Astrocyte (in vitro differentiated cells and primary cell): ENCODE measurements at regions not wholly inside any gene's neighbourhood (a gene's known extent, or its start where the extent isn't known, plus 50 kb on each side); places are given as distances from the start of the nearest gene placed in this dataset.

Experiments
- DNase-seq: peaks from one replicate; pipeline ENCODE4 v3.0.0-alpha.2; 2010; ENCODE audit warnings: low read depth
- FAIRE-seq: peaks from 2 replicates; lab custom pipeline; 2011; peaks lifted over from hg19 to GRCh38; lab: Jason Lieb, UNC
- H2AFZ ChIP-seq: 2 replicates; pipeline ENCODE4 v1.6.0; 2012; ENCODE audit warnings: low read depth, low read length, inconsistent platforms
- H3K27ac ChIP-seq: 2 replicates; pipeline ENCODE4 v1.5.1; 2011; ENCODE audit warnings: low read depth, low read length, inconsistent platforms
- H3K27me3 ChIP-seq: 2 replicates; pipeline ENCODE4 v1.6.0; 2011; ENCODE audit warnings: low read length, inconsistent platforms; ENCODE audit not compliant: insufficient read depth
- H3K36me3 ChIP-seq: 2 replicates; pipeline ENCODE4 v1.5.1; 2011; ENCODE audit warnings: low read length, inconsistent platforms; ENCODE audit not compliant: insufficient read depth
- H3K4me1 ChIP-seq: 2 replicates; pipeline ENCODE4 v1.5.1; 2011; ENCODE audit warnings: low read length, inconsistent platforms; ENCODE audit not compliant: insufficient read depth
- H3K4me2 ChIP-seq: 2 replicates; pipeline ENCODE4 v1.6.0; 2012; ENCODE audit warnings: low read length, inconsistent platforms
- H3K4me3 ChIP-seq: 2 replicates; pipeline ENCODE4 v1.5.1; 2011; ENCODE audit warnings: low read depth, mild to moderate bottlenecking, low read length, inconsistent platforms; ENCODE audit not compliant: insufficient read depth
- H3K79me2 ChIP-seq: 2 replicates; pipeline ENCODE4 v1.6.0; 2012; ENCODE audit warnings: mild to moderate bottlenecking, low read length, inconsistent platforms; ENCODE audit not compliant: insufficient read depth
- H3K9ac ChIP-seq: 2 replicates; pipeline ENCODE4 v1.6.0; 2012; ENCODE audit warnings: mild to moderate bottlenecking, low read length, inconsistent platforms
- H3K9me3 ChIP-seq: 2 replicates; pipeline ENCODE4 v1.5.1; 2012; ENCODE audit warnings: low read depth, mild to moderate bottlenecking, low read length, inconsistent platforms; ENCODE audit not compliant: insufficient read depth
- H4K20me1 ChIP-seq: 2 replicates; pipeline ENCODE4 v1.6.0; 2012; ENCODE audit warnings: low read length, inconsistent platforms; ENCODE audit not compliant: insufficient read depth
- H3K27ac Mint-ChIP-seq: one replicate; pipeline ENCODE4 v1.8.0; 2021; ENCODE audit warnings: mild to moderate bottlenecking, mixed read lengths; ENCODE audit not compliant: unreplicated experiment
- H3K27me3 Mint-ChIP-seq: one replicate; pipeline ENCODE4 v1.8.0; 2021; ENCODE audit warnings: low read depth, mixed read lengths; ENCODE audit not compliant: unreplicated experiment
- H3K36me3 Mint-ChIP-seq: one replicate; pipeline ENCODE4 v1.8.0; 2021; ENCODE audit warnings: low read depth, mixed read lengths; ENCODE audit not compliant: unreplicated experiment
- H3K4me1 Mint-ChIP-seq: one replicate; pipeline ENCODE4 v1.8.0; 2021; ENCODE audit warnings: low read depth, mixed read lengths; ENCODE audit not compliant: unreplicated experiment
- H3K4me3 Mint-ChIP-seq: one replicate; pipeline ENCODE4 v1.8.0; 2021; ENCODE audit warnings: mild to moderate bottlenecking, moderate library complexity, mixed read lengths; ENCODE audit not compliant: unreplicated experiment
- H3K9me3 Mint-ChIP-seq: one replicate; pipeline ENCODE4 v1.8.0; 2021; ENCODE audit warnings: mild to moderate bottlenecking, mixed read lengths; ENCODE audit not compliant: unreplicated experiment
- EZH2 ChIP-seq: IDR thresholded peaks from 2 replicates; pipeline ENCODE4 v1.6.1; 2012; ENCODE audit warnings: mild to moderate bottlenecking, low read length, inconsistent platforms; ENCODE audit not compliant: insufficient read depth
- TF ChIP-seq, protein P1 (sequence below): IDR thresholded peaks from 2 replicates; pipeline ENCODE4 v1.5.1; 2011; ENCODE audit warnings: low read depth, mild to moderate bottlenecking, inconsistent platforms, low read length, moderate library complexity; ENCODE audit not compliant: insufficient read depth

DNA sequence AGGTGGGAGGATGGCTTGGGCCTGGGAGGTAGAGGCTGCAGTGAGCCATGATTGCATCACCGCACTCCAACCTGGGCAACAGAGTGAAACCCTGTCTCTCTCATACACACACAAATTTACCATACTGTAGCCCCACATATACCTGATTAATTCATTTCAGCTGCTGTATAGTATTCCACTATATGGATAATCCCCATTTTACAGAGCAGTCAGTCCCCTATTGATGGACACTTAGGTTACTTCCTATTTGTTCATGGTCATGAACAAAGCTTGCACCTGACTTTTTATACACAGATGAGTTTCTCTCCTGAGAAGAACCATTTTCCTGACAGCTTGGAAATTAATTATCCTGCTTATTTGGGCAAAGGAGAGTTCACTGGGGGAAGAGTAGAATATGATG is 59.2 kb downstream of the EMX2 start:
- no peaks in the 10 kb centered on the region for H3K36me3 Mint-ChIP-seq
- H3K27ac ChIP-seq: no peak overlapping the region
- no peak for FAIRE-seq
- H3K79me2 ChIP-seq: no peaks in the 10 kb centered on the region
- H3K27me3 ChIP-seq: no peaks in the 10 kb centered on the region
- H3K27ac Mint-ChIP-seq: no peak overlapping the region
- no peak for DNase-seq
- H3K4me3 ChIP-seq: no peak overlapping the region
- H3K9me3 ChIP-seq: no peaks in the 10 kb centered on the region
- H3K27me3 Mint-ChIP-seq: peaks cover 59% of the 10 kb centered on the region
- H3K4me1 ChIP-seq: no peaks in the 10 kb centered on the region
- H3K4me1 Mint-ChIP-seq: peaks cover 5% of the 10 kb centered on the region
- H4K20me1 ChIP-seq: no peaks in the 10 kb centered on the region
- no peak overlapping the region for H3K9ac ChIP-seq
- no peak for TF ChIP-seq EZH2
- TF ChIP-seq, protein P1, sequence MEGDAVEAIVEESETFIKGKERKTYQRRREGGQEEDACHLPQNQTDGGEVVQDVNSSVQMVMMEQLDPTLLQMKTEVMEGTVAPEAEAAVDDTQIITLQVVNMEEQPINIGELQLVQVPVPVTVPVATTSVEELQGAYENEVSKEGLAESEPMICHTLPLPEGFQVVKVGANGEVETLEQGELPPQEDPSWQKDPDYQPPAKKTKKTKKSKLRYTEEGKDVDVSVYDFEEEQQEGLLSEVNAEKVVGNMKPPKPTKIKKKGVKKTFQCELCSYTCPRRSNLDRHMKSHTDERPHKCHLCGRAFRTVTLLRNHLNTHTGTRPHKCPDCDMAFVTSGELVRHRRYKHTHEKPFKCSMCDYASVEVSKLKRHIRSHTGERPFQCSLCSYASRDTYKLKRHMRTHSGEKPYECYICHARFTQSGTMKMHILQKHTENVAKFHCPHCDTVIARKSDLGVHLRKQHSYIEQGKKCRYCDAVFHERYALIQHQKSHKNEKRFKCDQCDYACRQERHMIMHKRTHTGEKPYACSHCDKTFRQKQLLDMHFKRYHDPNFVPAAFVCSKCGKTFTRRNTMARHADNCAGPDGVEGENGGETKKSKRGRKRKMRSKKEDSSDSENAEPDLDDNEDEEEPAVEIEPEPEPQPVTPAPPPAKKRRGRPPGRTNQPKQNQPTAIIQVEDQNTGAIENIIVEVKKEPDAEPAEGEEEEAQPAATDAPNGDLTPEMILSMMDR: no peak
- no peak overlapping the region for H3K4me3 Mint-ChIP-seq
- H3K9me3 Mint-ChIP-seq: peaks cover 26% of the 10 kb centered on the region
- no peak overlapping the region for H3K4me2 ChIP-seq
- no peaks in the 10 kb centered on the region for H3K36me3 ChIP-seq
- no peak overlapping the region for H2AFZ ChIP-seq

DNA sequence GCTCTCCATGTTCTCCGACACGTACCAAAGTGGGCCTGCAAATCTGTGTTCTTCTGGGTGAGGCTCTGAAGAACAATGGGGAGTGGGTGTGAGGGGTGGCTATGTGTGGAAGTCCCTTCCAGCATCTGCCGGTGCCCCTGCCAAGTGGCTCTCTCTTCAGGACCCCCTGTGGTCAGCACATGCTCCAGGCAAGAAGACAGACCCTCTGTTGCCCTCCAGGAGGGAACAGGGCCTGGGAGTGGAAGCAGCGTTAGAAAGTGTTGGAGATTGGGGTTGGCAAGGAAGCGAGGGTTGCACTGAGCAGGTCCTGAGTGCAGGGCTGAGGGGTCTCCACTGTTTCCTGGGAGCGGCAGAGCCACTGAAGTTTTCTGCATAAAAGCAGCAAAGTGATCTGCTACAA is 60.5 kb downstream of the EMX2 start:
- Histone ChIP-seq H2AFZ (no peak overlapping the region), H3K27me3 (no peaks in the 10 kb centered on the region), H4K20me1 (no peaks in the 10 kb centered on the region), H3K36me3 (no peaks in the 10 kb centered on the region), H3K9ac (no peak overlapping the region), H3K4me2 (no peak overlapping the region), H3K27ac (no peak overlapping the region), H3K4me3 (no peak overlapping the region), H3K9me3 (no peaks in the 10 kb centered on the region), H3K4me1 (no peaks in the 10 kb centered on the region), H3K79me2 (no peaks in the 10 kb centered on the region)
- Mint-ChIP-seq H3K27ac (no peak overlapping the region), H3K4me1 (no peaks in the 10 kb centered on the region), H3K27me3 (peaks cover 61% of the 10 kb centered on the region), H3K9me3 (peaks cover 26% of the 10 kb centered on the region), H3K36me3 (no peaks in the 10 kb centered on the region), H3K4me3 (no peak overlapping the region)
- no peak for TF ChIP-seq EZH2
- TF ChIP-seq, protein P1: no peak
- no peak for DNase-seq
- no peak for FAIRE-seq

DNA sequence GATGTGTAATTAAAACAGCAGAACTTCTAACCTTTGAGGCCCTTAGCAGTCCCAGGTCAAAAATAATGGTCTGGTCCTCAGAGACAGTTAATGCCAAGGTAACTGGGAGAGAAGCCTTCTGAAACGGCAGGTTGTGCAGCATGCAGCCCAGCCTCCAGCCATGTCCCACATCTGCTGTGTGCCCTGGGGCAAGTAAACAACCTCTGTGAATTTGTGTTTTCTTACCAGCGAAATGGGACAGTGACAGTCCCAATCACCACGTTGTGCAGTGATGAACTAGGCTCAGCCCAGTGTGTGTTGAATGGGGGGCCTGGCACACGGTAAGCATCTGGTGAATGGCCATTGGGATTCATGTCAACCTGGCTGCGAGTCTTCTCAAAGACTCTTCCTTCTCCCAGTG is 61.2 kb downstream of the EMX2 start:
- no peak for TF ChIP-seq EZH2
- TF ChIP-seq, protein P1: no peak
- Histone ChIP-seq H3K4me3 (no peak overlapping the region), H3K9me3 (no peaks in the 10 kb centered on the region), H2AFZ (no peak overlapping the region), H3K4me1 (no peaks in the 10 kb centered on the region), H3K4me2 (no peak overlapping the region), H4K20me1 (no peaks in the 10 kb centered on the region), H3K79me2 (no peaks in the 10 kb centered on the region), H3K36me3 (no peaks in the 10 kb centered on the region), H3K9ac (no peak overlapping the region), H3K27ac (no peak overlapping the region), H3K27me3 (no peaks in the 10 kb centered on the region)
- Mint-ChIP-seq H3K36me3 (no peaks in the 10 kb centered on the region), H3K27me3 (peaks cover 61% of the 10 kb centered on the region), H3K9me3 (peaks cover 26% of the 10 kb centered on the region), H3K4me1 (no peaks in the 10 kb centered on the region), H3K4me3 (no peak overlapping the region), H3K27ac (no peak overlapping the region)
- no peak for DNase-seq
- no peak for FAIRE-seq
